ENCODE measurements at regions not wholly inside any gene's neighbourhood (a gene's known extent, or its start where the extent isn't known, plus 50 kb on each side); places are given as distances from the start of the nearest gene placed in this dataset.

DNA sequence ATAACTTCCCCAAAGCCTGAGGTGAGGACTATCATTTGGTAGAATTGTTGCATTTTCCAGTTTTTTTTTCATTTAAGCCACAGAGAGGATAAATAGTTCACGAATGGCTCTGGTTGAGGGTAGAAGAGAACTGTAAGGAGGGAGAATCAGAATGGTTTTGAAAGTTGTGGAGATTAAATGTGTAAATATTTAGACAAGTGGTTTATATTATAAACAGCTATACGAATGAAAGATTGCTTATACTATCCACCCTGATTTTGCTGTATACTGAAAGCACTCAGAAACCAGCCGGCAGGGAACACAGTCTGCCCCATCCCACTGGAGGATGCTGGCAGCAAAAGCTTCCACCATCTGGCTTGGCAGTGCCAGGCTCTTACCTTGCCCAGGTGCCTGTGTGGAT is 341.1 kb downstream of the RAPGEF2 start:
- no peaks in the 10 kb centered on the region for H3K36me3 ChIP-seq (ENCODE audit: control insufficient read depth in 1 of 2, insufficient read depth in 2 of 2, low read length in 2 of 2)
- no peaks in the 10 kb centered on the region for H3K4me1 ChIP-seq (ENCODE audit: control insufficient read depth in 1 of 2, insufficient read depth in 2 of 2, low read length in 2 of 2)
- peak overlapping the region; percentile 58 for H2BK12ac ChIP-seq (ENCODE audit: low read length)
- no peak for DNase-seq
- WGBS (ENCODE audit: extremely low coverage, insufficient coverage, insufficient read length), result no CpG with 5 or more reads among the region's 3 CpGs
- no peak overlapping the region for H3K9ac ChIP-seq (ENCODE audit: low read length)
- H3K4me2 ChIP-seq (ENCODE audit: low read length), result no peak overlapping the region
- no peak overlapping the region for H4K91ac ChIP-seq (ENCODE audit: low read depth, low read length)
- no peak overlapping the region for H3K4ac ChIP-seq (ENCODE audit: low read depth, low read length)
- H2BK5ac ChIP-seq (ENCODE audit: low read depth, low read length, poor library complexity), result no peak overlapping the region
- no peak overlapping the region for H3K14ac ChIP-seq (ENCODE audit: low read length)
- no peak overlapping the region for H2AFZ ChIP-seq (ENCODE audit: insufficient read depth, low read length, poor library complexity)
- H4K12ac ChIP-seq (ENCODE audit: low read depth, low read length), result peak overlapping the region; percentile 30
- H3K27ac ChIP-seq (ENCODE audit: low read depth, low read length), result no peak overlapping the region
- H3K79me1 ChIP-seq (ENCODE audit: low read length), result no peaks in the 10 kb centered on the region
- no peak overlapping the region for H2BK120ac ChIP-seq (ENCODE audit: insufficient read depth, low read length, poor library complexity)
- H3K27me3 ChIP-seq (ENCODE audit: insufficient read depth, low read length), result peaks cover 2% of the 10 kb centered on the region
- no peaks in the 10 kb centered on the region for H3K9me3 ChIP-seq (ENCODE audit: insufficient read depth, low read depth, low read length)
- no peak overlapping the region for H3K18ac ChIP-seq (ENCODE audit: low read length)
- H3K4me3 ChIP-seq (ENCODE audit: low read depth, low read length), result no peak overlapping the region
- H4K8ac ChIP-seq (ENCODE audit: low read depth, low read length), result no peak overlapping the region
- peak overlapping the region; percentile 83 for H2AK5ac ChIP-seq (ENCODE audit: low read length)
- H3K23ac ChIP-seq (ENCODE audit: low read length), result no peak overlapping the region
- no peaks in the 10 kb centered on the region for H3K79me2 ChIP-seq (ENCODE audit: control insufficient read depth, insufficient read depth, low read length, poor library complexity)

DNA sequence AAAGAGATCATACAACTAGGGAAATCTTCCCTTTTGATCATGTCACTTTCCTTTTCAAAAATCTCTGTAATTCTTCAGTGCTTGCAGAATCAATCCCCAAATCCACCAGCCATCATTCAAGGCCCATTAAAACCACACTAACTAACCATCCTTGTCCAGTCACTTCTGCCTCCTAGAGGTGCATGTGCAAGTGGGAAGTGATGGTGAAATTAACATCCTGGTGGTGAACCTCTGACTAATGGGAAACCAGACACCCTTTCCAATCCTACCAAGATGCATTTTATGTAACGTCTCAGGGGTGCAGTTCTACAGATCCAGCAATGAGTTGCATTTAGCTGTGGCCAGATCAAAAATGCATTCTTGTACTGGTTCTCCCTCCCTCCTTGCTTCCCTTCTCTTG is 341.8 kb downstream of the RAPGEF2 start:
- Histone ChIP-seq H2BK5ac (ENCODE audit: low read depth, low read length, poor library complexity) (no peak overlapping the region), H3K79me2 (ENCODE audit: control insufficient read depth, insufficient read depth, low read length, poor library complexity) (no peaks in the 10 kb centered on the region), H3K36me3 (ENCODE audit: control insufficient read depth in 1 of 2, insufficient read depth in 2 of 2, low read length in 2 of 2) (no peaks in the 10 kb centered on the region), H3K79me1 (ENCODE audit: low read length) (no peaks in the 10 kb centered on the region), H3K4ac (ENCODE audit: low read depth, low read length) (no peak overlapping the region), H2AFZ (ENCODE audit: insufficient read depth, low read length, poor library complexity) (no peak overlapping the region), H3K4me1 (ENCODE audit: control insufficient read depth in 1 of 2, insufficient read depth in 2 of 2, low read length in 2 of 2) (no peaks in the 10 kb centered on the region), H2BK12ac (ENCODE audit: low read length) (no peak overlapping the region), H2AK5ac (ENCODE audit: low read length) (no peak overlapping the region), H3K27me3 (ENCODE audit: insufficient read depth, low read length) (peaks cover 2% of the 10 kb centered on the region), H2BK120ac (ENCODE audit: insufficient read depth, low read length, poor library complexity) (no peak overlapping the region), H3K9ac (ENCODE audit: low read length) (no peak overlapping the region), H3K23ac (ENCODE audit: low read length) (no peak overlapping the region), H3K27ac (ENCODE audit: low read depth, low read length) (no peak overlapping the region), H3K18ac (ENCODE audit: low read length) (no peak overlapping the region), H3K14ac (ENCODE audit: low read length) (no peak overlapping the region), H4K91ac (ENCODE audit: low read depth, low read length) (no peak overlapping the region), H3K9me3 (ENCODE audit: insufficient read depth, low read depth, low read length) (no peaks in the 10 kb centered on the region), H3K4me3 (ENCODE audit: low read depth, low read length) (no peak overlapping the region), H4K12ac (ENCODE audit: low read depth, low read length) (no peak overlapping the region), H4K8ac (ENCODE audit: low read depth, low read length) (no peak overlapping the region), H3K4me2 (ENCODE audit: low read length) (no peak overlapping the region)
- DNase-seq, result no peak
- WGBS (ENCODE audit: extremely low coverage, insufficient coverage, insufficient read length), result no CpG with 5 or more reads among the region's 1 CpG

DNA sequence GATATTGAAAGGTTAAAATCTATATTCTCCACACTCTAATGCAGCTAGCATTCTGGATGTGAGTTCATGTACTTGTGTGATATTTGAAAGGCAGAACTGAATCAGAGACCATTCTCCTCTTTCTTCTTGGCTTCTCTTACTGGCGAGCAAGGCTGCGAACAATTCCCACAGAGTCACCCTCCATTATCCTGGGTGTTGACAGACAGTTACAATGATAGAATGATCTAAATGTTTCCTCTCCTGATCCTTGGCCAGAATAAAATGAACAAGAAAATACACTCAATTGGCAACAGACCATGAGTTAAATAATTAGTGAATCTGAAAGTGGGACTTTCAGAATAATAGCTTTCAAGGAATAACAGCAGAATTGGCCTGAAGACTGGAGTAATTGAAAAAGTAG is 342.8 kb downstream of the RAPGEF2 start:
- H3K27me3 ChIP-seq (ENCODE audit: insufficient read depth, low read length), result peaks cover 2% of the 10 kb centered on the region
- DNase-seq, result no peak
- no peak overlapping the region for H3K23ac ChIP-seq (ENCODE audit: low read length)
- H3K4me2 ChIP-seq (ENCODE audit: low read length), result no peak overlapping the region
- WGBS (ENCODE audit: extremely low coverage, insufficient coverage, insufficient read length), result no CpG with 5 or more reads among the region's 2 CpGs
- no peak overlapping the region for H3K14ac ChIP-seq (ENCODE audit: low read length)
- H4K12ac ChIP-seq (ENCODE audit: low read depth, low read length), result no peak overlapping the region
- H3K4ac ChIP-seq (ENCODE audit: low read depth, low read length), result no peak overlapping the region
- no peak overlapping the region for H2BK120ac ChIP-seq (ENCODE audit: insufficient read depth, low read length, poor library complexity)
- H3K18ac ChIP-seq (ENCODE audit: low read length), result no peak overlapping the region
- no peak overlapping the region for H2BK5ac ChIP-seq (ENCODE audit: low read depth, low read length, poor library complexity)
- no peak overlapping the region for H3K9ac ChIP-seq (ENCODE audit: low read length)
- no peak overlapping the region for H3K4me3 ChIP-seq (ENCODE audit: low read depth, low read length)
- H2BK12ac ChIP-seq (ENCODE audit: low read length), result no peak overlapping the region
- no peak overlapping the region for H2AFZ ChIP-seq (ENCODE audit: insufficient read depth, low read length, poor library complexity)
- no peaks in the 10 kb centered on the region for H3K9me3 ChIP-seq (ENCODE audit: insufficient read depth, low read depth, low read length)
- no peaks in the 10 kb centered on the region for H3K79me2 ChIP-seq (ENCODE audit: control insufficient read depth, insufficient read depth, low read length, poor library complexity)
- no peak overlapping the region for H4K91ac ChIP-seq (ENCODE audit: low read depth, low read length)
- H3K27ac ChIP-seq (ENCODE audit: low read depth, low read length), result no peak overlapping the region
- H4K8ac ChIP-seq (ENCODE audit: low read depth, low read length), result no peak overlapping the region
- H2AK5ac ChIP-seq (ENCODE audit: low read length), result no peak overlapping the region
- no peaks in the 10 kb centered on the region for H3K36me3 ChIP-seq (ENCODE audit: control insufficient read depth in 1 of 2, insufficient read depth in 2 of 2, low read length in 2 of 2)
- H3K79me1 ChIP-seq (ENCODE audit: low read length), result no peaks in the 10 kb centered on the region
- no peaks in the 10 kb centered on the region for H3K4me1 ChIP-seq (ENCODE audit: control insufficient read depth in 1 of 2, insufficient read depth in 2 of 2, low read length in 2 of 2)

DNA sequence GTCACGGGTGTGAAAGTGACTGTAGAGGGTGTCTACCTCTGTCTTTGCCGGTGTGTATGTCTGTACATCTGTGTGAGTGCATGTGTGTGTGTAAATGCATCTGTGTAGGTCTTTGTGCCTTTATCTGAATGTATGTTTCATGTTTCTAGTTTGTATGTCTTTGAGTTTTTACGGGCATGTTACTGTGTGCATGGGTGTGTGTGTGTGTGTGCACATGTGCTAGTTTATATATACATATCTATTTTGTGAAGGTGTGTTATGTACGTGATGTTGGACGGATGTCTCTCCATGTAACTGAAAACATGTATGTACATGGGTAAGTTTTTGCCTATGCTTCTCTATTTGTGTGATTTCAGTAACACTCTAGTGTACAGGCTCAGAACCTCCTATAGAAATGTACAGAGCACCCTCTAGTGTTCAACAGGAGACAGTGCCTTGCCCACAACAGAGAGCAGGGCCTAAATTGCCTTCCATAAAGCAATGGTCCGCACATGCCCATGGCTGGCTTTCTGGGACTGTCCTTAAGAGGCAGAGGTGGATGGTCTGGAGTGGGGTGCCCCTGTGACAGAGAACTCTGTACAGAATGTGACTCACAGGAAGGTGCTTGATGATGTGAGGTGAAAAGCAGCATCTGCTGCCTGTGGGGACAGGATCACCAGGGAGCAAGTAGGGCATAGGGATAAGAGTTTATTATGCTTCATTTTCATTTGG is 343.5 kb downstream of the RAPGEF2 start:
- Histone ChIP-seq H3K9ac (ENCODE audit: low read length) (no peak overlapping the region), H3K9me3 (ENCODE audit: insufficient read depth, low read depth, low read length) (no peaks in the 10 kb centered on the region), H2BK5ac (ENCODE audit: low read depth, low read length, poor library complexity) (no peak overlapping the region), H3K18ac (ENCODE audit: low read length) (no peak overlapping the region), H3K79me2 (ENCODE audit: control insufficient read depth, insufficient read depth, low read length, poor library complexity) (no peaks in the 10 kb centered on the region), H4K8ac (ENCODE audit: low read depth, low read length) (no peak overlapping the region), H3K79me1 (ENCODE audit: low read length) (no peaks in the 10 kb centered on the region), H3K27ac (ENCODE audit: low read depth, low read length) (no peak overlapping the region), H4K91ac (ENCODE audit: low read depth, low read length) (no peak overlapping the region), H3K4ac (ENCODE audit: low read depth, low read length) (no peak overlapping the region), H3K4me3 (ENCODE audit: low read depth, low read length) (no peak overlapping the region), H3K36me3 (ENCODE audit: control insufficient read depth in 1 of 2, insufficient read depth in 2 of 2, low read length in 2 of 2) (no peaks in the 10 kb centered on the region), H3K14ac (ENCODE audit: low read length) (no peak overlapping the region), H2AK5ac (ENCODE audit: low read length) (no peak overlapping the region), H3K4me1 (ENCODE audit: control insufficient read depth in 1 of 2, insufficient read depth in 2 of 2, low read length in 2 of 2) (no peaks in the 10 kb centered on the region), H2AFZ (ENCODE audit: insufficient read depth, low read length, poor library complexity) (no peak overlapping the region), H2BK120ac (ENCODE audit: insufficient read depth, low read length, poor library complexity) (no peak overlapping the region), H3K4me2 (ENCODE audit: low read length) (no peak overlapping the region), H4K12ac (ENCODE audit: low read depth, low read length) (no peak overlapping the region), H3K23ac (ENCODE audit: low read length) (no peak overlapping the region), H2BK12ac (ENCODE audit: low read length) (no peak overlapping the region), H3K27me3 (ENCODE audit: insufficient read depth, low read length) (peaks cover 2% of the 10 kb centered on the region)
- DNase-seq, result peak; percentile 58 to 75
- no CpG with 5 or more reads among the region's 6 CpGs for WGBS (ENCODE audit: extremely low coverage, insufficient coverage, insufficient read length)
